ENCODE measurements at regions not wholly inside any gene's neighbourhood (a gene's known extent, or its start where the extent isn't known, plus 50 kb on each side); places are given as distances from the start of the nearest gene placed in this dataset.
A peak's percentile ranks its signal among the peaks of the same experiment; 100 is the strongest.
"Not testable (repeated sequence)": the region's sequence is repeated elsewhere in the genome, so short reads cannot be mapped to it uniquely, and the experiment has no call there.

DNA sequence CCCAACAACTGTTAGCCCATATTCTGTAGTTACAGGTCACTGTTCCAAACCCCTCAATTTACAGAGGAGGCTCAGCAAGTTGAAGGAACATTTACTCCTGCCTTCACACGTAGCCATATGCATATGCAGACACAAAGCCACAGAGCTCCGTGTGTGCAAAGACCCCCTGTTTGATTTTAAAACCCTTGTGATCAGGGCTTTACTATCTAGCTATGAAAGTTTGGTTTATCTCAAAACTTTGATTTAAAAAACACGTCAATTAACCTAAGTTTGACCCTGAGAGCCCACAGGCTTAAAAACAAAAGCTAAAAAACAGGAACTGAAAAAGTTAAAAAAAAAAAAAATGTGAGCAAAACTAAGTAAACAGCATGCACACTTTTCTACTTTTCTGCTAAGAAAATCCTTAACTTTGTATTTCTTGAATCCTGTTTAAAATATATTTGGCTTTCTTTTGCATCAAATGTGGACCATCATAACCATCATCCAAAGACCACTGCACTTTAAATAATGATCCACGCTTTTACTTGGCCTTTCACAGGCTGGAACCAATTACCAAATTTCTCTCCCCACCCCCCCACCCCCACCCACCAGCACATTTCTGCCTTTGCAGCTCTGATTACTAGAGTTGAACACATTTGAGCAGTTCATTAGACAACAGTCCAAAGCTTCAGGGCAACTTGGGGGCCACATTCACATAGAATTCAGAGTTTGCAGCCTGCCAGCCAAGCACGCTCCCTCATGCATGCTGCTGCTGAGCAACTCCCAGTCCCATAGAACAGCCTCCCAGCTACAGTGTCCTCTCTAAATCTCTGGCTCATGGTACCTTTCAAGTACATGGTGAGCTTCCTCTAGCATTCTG is 128.8 kb upstream of the MAP3K1 start:
- no peak for DNase-seq (ENCODE audit: low spot score)

DNA sequence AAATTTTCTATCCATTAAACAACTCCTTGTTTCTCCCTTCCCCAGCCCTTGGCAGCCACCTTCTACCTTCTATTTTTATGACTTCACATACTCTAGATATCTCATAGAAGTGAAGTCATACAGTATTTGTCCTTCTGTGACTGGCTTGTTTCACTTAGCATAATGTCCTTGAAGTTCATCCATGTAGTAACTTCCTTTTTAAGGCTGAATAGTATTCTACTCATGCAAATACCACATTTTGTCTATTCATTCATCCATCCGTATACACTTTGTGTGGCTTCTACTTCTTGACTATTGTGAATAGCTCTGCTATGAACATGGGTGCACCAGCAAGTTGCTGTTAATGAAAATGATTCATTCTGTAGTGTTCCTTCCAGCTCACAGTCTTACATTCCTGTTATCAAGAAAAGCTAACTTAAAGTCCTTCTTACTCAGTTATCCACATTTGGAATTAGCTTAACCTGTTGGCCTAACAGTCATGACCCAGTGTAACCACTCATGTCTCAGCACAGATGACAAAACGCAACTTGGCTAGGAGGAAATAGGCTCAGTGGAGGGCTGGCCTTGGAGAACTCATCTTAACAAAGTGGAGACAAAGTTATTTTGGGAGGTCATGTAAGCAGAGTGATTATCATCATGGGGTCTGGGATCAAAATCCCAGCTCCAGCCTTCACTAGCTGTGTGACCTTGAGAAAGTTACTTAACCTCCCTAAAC is 129.7 kb upstream of the MAP3K1 start:
- DNase-seq (ENCODE audit: low spot score): no peak

DNA sequence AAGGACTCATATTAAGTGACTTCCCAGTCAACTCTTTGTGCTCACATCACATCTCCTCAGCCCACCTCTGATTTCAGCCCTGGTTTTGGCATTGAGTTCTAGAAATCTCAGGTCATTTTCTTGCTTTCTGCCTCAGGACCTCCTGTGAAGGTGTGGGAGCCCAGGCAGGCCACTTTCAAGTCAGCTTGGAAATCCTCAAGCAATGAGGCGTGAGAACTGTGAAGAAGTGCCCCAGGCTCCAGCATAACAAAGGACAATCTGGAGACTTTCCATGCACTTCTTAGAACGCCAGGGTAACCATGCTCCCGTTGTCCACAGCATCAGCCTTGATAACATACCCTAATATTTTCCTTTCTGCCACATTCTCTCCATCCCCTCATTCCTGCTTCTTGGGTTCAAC is 131.2 kb upstream of the MAP3K1 start:
- no peak for DNase-seq (ENCODE audit: low spot score)

DNA sequence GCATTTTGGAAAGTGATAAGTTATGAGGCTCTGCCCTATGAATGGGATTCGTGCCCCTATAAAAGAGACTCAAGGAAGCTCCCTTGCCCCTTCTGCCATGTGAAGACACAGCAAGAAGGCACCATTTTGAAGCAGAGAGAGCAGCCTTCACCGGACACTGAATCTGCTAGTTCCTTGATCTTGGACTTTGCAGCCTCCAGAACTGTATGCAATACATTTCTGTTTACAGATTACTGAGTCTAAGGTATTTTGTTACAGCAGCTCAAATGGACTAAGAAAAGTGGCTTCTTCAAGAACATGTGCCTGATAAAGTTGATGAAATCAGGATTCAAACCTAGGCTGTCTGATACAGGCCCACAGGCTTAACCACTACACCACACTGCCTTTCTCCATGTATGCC is 131.6 kb upstream of the MAP3K1 start:
- no peak for DNase-seq (ENCODE audit: low spot score)

DNA sequence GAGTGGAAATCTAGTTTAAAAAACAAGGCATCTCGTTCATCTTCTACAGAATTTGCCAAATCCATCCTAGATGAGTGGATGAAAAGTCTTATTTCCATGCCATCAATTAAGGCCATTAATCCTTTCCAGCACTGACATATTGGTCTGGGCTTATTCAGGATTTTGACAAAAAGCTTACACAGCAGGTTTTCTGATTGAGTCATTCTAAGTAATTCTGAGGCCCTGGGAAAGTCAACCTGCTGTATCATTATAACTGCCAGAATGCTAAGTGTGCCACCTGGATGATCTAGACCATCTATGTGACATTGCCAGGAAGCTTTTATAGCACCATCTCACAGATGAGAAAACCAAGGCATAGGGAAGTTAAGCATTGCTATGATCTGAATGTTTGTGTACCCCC is 132.1 kb upstream of the MAP3K1 start:
- no peak for DNase-seq (ENCODE audit: low spot score)

DNA sequence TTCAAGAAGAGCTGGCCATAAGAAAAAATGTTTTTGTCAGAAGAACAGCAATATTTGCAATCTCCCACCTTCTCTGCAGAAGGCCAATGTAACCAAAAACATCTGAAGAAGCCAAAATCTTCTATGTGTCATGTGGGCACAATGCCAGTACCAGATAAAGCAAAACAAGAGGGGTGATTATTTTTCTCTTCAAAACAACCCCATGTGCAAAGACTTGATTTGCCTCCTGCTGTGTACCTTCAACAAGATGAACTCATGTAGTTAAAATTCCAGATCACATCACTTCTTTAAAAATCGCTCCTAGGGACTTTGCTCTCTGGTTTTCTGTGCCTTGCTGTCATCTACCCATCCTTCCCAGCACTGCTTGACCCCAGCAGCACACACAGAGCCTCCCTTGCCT is 134.0 kb upstream of the MAP3K1 start:
- DNase-seq (ENCODE audit: low spot score): peak; percentile 25

DNA sequence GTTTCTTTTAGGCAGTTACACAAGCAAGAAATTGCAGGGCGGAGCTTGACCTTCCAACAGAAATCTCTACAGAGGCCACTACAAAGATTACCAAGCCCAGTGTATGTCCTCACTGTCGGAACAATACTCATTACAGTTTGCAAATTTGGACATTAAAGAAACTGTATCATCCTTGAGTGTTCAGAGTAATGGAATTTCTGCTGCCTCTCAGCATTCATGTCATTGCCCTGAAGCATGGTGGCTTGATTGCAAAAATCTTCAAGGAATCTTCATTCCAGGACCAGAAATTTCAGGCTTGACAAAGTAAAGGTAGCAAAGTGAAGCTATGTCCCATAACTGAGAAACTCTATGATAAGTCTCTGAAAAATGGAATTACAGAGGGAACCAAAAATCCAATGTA is 134.6 kb upstream of the MAP3K1 start:
- DNase-seq (ENCODE audit: low spot score): no peak

DNA sequence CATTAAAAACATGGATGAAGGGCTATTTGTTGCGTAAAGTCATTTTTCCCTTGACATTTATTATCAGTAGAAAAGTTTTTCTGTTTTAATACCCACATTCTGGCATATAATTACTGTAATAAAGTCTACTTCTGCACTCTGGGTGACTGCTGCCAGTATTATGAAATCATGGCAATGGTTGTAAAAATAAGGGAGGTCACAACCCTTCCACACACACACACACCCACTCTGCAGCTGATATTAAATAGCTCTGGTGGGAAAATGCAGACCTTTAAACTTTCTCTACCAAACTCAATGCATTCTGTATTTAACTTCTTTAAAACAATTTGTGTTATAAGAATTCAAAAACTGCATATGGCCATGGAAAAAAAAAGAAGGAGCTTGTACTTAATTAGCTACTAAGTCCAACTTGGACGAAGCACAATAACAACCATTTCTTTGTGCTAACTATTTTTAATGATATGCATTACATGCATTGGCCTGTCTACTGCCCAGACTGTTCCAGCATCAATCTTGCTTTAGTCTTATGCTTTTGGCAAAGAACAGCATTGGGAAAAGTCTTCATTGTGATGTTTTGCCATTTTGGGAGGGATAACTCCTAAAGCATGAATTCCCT is 137.6 kb upstream of the MAP3K1 start:
- DNase-seq (ENCODE audit: low spot score): no peak

DNA sequence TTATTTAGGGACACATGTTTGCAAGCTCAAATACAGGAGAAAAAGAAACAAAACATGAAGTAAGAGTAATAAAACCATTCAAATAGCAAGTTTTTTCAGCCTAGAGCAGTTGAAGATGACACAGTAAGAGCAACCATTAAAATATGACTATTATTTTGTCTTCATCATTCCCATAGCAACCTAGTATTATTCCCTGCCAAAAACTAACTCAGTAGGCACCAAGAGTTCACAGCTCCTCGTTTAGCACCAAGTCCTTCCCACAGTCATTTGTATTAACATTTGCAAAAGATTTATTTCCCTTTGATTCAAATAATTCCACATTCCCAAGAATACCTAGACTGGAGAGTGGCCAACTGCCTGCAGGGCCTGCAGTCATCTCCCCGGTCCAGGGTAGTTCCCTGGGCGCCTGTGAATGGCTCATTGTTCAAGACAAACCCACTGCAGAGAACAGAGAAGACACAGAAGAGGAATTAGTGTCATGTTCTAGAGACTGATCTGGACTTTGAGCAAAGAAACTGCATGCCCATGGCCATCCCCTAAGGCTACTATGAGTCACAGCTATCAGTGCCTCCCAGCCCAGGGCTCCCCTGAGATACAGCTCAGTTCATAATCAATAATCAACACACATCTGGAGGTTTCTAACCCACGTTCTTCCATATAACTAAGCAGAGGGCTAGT is 139.1 kb upstream of the MAP3K1 start:
- DNase-seq (ENCODE audit: low spot score): peak; percentile 22

DNA sequence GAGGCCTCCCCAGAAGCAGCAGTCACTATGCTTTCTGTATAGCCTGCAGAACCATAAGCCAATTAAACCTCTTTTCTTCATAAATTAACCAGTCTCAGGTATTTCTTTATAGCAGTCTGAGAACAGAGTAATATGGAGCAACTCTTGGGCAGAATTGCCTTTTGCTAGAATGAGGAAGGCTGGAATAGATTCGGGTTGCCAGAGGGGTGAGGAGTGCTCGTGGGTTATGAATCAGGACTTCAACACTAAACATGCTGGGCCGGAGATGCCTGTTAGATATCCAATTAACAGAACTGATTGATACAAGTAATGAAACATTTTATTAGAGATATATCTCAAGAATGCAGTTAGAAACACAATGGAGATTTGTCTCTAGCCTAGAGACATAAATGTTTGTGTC is 140.9 kb upstream of the MAP3K1 start:
- no peak for DNase-seq (ENCODE audit: low spot score)

DNA sequence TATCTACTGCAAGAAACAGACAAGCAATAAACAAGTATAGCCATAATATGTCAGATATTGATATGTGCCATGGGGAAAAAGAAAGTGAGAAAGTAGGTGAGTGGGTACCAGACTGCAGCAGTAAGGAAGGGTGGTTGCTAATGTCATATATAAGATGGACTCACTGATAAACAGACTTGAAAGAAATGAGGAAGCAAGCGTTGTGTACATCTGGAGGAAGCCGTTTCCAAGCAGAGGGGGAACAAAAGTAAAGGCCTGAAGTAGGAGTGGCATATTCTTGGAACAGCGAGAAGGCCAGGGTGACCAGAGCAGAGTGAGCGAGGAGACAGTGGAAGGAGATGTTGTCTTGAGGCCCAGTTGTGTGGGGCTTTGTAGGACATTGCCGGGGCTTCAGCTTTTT is 142.2 kb upstream of the MAP3K1 start:
- DNase-seq (ENCODE audit: low spot score): no peak

DNA sequence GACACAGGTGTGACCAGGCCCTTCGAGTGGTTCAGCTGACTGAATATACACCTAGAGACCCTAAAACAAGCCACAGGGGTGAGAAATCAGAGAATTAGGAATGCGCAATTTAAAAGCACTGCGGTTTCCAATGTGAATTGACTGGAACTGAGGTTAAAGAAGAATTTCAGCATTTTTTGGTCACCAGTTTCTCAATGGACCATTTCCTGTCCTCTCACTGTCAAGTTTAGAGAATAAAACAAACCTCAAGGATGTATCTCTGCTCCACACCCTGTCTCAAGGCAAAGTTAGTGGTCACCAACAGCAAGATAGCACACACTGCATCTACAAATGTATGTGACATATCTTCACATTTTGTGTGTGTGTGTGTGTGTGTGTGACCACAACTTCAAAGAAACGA is 143.8 kb upstream of the MAP3K1 start:
- DNase-seq (ENCODE audit: low spot score): no peak

DNA sequence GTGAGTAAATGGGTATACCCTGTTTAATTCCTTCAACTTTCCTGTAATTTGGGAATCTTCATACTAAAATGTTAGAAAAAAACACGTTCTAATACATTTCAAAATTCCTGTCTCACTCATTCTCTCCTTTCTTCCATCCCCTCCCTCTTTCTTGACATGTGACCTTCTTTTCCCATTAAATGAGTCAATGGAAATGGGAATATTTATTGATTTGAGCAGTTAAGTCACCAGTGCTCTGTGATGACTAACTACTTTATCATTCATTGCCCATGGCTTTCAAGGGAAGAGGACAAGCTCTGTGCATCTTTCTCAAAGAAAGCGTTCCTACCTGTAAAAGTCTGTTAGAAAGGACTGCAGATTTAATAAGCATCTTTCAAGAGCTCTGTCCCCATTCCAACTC is 144.4 kb upstream of the MAP3K1 start:
- no peak for DNase-seq (ENCODE audit: low spot score)

DNA sequence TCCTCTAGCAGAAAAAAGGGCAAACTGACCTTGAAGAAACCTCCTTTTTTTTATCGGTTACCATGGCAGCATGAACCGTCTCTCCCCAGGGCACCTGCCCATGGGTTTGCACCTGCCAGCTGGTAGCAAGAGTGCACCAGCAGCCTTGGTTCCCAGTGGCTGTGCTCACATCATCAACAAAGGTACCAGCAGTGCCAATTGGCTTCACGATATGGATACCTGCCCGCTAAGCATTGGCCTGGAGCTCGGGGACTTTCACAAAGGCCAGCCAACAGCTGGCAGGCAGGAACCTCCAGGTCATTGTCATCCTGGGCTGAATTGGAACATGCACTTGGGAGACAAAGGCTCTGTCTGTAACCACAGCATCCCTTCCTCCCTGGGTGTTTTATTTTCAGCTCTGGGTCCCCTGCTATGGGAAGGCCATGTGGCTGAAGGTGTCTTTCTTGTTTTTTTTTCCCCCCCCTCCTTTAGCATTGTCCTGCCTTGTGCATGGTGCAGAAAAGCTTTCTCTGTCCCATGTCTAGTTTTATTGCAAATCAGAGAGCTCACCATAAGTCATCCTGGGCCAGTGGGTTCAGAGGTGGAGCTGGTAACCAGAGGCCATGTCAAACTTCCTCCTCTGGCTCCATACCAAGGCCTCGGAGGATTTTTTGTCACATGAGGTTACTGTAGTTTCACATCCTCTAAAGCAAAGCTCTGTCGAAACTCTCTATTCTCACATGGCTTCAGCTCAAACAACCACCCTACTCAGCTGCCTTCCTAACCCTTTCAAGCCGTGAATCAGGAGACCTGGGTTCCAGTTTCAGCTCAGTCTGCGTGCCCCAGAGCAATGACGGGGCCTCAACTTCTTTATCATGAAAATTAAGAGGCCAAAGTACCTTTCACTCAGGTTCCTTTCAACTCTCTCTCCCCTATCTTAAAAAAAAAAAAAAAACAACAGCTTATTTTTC is 145.5 kb upstream of the MAP3K1 start:
- DNase-seq (ENCODE audit: low spot score): peak; percentile 14

DNA sequence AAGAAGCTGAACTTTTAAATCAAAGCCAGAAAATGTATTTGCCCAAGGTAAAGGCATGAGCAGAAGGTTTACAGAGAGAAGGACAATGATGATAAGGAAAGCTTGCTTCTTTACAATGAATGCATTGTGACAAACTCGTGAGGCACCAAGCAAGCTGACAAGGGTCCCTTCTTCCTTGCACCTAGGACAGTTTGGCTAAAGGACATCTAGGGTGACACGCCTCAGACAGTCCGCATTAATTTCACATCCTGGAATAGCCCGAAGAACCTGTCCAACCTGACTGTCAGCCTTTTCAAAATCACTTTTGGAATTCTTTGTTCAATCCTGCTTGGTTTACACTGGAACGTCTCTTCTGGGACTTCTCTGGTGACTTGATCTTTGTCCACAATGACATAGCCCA is 146.4 kb upstream of the MAP3K1 start:
- DNase-seq (ENCODE audit: low spot score): no peak

DNA sequence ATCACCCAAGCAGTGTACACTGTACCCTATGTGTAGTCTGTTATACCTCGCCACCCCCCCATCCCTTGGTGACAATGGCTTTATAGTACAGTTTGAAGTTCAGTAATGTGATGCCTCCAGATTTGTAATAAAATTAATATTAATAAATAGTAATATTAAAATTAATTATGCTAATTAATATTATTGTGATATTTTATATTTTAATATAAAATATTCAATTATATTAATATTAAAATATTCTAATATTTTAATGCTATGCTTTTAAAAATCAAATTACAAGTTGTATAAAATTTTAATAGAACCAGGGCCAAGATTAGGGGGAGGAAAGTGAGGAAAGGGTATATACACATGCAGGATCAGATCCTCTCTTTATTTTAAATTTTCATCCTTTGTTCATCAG is 147.7 kb upstream of the MAP3K1 start:
- DNase-seq (ENCODE audit: low spot score): no peak

DNA sequence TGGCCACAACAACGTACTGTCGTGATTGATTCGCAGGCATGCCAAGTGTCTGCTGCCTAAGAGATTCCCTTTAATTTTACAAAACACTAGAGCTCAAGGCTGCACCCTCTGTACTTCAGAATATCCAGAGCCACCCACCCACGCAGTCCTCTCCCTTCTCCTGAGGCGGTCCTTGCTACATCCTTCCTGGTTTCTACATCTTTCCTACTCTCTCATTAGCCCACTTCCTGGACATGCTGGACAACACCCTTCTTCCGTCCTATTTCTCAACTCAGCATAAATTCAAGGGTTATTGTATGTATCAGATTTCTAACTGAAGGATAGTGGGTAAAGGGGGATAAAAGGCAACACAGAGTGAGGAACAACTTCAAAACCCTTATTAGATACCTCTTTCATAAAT is 148.4 kb upstream of the MAP3K1 start:
- DNase-seq (ENCODE audit: low spot score): no peak

DNA sequence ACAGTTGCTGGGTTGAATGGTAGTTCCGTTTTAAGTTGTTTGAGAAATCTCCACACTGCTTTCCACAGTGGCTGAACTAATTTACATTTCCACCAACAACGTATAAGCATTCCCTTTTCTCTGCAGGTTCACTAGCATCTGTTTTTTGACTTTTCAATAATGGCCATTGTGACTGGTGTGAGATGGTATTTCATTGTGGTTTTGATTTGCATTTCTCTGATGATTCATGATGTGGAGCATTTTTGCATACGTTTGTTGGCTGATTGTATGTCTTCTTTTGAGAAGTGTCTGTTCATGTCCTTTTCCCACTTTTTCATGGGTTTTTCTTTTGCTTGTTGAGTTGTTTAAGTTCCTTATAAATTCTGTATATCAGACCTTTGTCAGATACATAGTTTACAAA is 150.2 kb upstream of the MAP3K1 start:
- not testable (repeated sequence) for DNase-seq (ENCODE audit: low spot score)

DNA sequence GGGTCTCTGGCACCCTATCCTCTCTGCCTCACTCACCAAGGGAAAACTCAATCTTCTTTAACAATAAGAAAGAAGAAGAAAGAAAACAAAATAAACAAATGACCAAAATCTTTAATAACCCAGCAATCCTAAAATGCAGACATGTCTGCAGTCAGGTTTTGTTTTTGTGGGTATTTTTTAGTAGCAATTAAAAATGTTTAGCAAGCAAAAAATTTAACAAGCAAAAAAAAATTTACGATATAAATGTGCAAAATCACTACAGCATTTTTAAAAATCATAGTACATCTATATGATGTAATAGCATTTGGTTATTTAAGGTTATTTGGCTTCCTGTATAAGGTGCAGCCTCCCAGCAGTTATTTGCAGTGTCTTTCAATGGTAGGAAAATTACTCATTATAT is 151.3 kb upstream of the MAP3K1 start:
- DNase-seq (ENCODE audit: low spot score): no peak

DNA sequence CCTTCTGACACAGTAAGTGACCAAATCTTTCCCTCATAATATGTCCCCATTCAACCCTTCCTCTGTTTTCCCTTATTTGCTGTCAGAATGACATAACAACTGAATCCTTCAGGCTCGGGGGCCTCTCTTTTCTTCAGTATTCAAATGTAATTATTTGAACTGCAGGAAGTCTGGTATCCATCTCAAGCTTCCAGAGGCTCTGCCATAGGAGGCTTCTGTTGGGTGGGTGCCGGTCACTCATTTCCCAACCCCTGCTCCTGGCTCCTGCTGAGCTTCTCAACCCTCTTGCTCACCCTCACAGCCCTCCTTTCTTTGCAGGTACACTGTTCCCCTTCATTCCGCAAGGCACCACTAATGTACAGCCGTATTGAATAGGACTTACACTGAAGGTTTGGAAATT is 151.8 kb upstream of the MAP3K1 start:
- DNase-seq (ENCODE audit: low spot score): no peak

DNA sequence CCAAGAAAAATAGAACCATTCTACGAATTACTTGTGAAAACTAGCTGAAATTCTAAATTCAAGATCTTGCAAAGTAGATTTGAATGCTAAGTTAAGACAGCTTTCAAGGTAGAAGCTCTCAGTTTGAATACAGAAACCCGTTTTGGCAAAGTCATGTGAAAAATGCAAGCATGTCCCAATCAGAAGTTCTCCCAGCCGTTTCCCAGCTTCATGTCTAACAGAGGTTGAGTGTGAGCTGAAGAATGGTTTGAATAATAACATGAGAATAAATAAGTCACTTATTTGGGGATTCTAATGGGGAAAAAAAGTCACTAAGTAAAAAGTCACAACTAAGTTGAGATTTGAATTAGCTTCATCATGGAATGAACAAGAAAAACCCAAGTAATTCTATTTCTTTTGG is 152.5 kb upstream of the MAP3K1 start:
- no peak for DNase-seq (ENCODE audit: low spot score)

DNA sequence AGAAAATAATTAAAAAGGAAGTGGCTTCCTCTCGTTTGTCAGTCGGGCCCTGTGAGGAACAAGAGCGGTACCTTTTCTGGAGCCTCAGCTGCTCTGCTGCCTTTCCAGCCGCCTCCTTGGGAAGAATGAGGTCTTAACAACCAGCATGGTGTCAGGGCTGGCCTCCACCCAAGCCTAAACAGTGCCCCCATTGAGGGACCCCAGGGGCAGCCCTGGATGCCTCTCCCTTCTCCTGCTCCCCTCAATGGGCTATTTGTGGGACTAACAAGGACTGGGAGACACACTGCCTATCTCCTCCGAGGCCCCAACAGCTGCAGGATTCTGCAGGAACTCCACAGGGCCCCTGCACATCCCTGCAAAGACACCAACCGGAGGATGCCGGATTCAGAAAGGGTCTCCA is 155.4 kb upstream of the MAP3K1 start:
- DNase-seq (ENCODE audit: low spot score): no peak

All from AG20443 (cell line).